ENCODE measurements at regions not wholly inside any gene's neighbourhood (a gene's known extent, or its start where the extent isn't known, plus 50 kb on each side); places are given as distances from the start of the nearest gene placed in this dataset.

GRCh38 chr11:104813532-104813931 lies 84.7 kb downstream of the CASP12 start:
- no peaks in the 10 kb centered on the region for H3K27me3 Mint-ChIP-seq (ENCODE audit: low read depth in 3 of 3)
- H3K4me1 Mint-ChIP-seq = no peaks in the 10 kb centered on the region
- 100% methylated on average over 1 of the region's 2 CpGs for WGBS (ENCODE audit: insufficient coverage)
- Histone ChIP-seq H3K27ac (ENCODE audit: low read depth in 1 of 2, low read length in 2 of 2) (no peak overlapping the region), H3K4me2 (replicated peaks; ENCODE audit: extremely low read depth, low read length, poor library complexity, severe bottlenecking) (no peak overlapping the region), H3K79me2 (ENCODE audit: insufficient read depth, low read length) (no peaks in the 10 kb centered on the region), H3K4me1 (ENCODE audit: control insufficient read depth in 1 of 2, insufficient read depth in 2 of 2, low read length in 2 of 2) (no peaks in the 10 kb centered on the region), H3K36me3 (replicated peaks in 1 of 2; ENCODE audit: control insufficient read depth in 1 of 2, insufficient read depth in 2 of 2, low read length in 2 of 2) (no peaks in the 10 kb centered on the region), H3K4me3 (replicated peaks in 1 of 3; ENCODE audit: low read depth in 2 of 3, low read length in 3 of 3) (no peak overlapping the region), H3K9ac (ENCODE audit: insufficient read depth, low read length, poor library complexity, severe bottlenecking) (no peak overlapping the region), H4K20me1 (ENCODE audit: insufficient read depth, low read length) (no peaks in the 10 kb centered on the region), H2AFZ (ENCODE audit: insufficient read depth, low read depth, low read length, poor library complexity, severe bottlenecking) (no peak overlapping the region), H3K27me3 (ENCODE audit: control insufficient read depth in 2 of 2, insufficient read depth in 2 of 2, low read length in 2 of 2) (no peaks in the 10 kb centered on the region), H3K9me3 (replicated peaks in 1 of 2; ENCODE audit: control insufficient read depth in 1 of 2, insufficient read depth in 1 of 2, low read length in 2 of 2) (no peaks in the 10 kb centered on the region)
- no peak overlapping the region for H3K4me3 Mint-ChIP-seq
- no peak for TF ChIP-seq CTCF (IDR thresholded peaks at IDR 0.05)
- DNase-seq = no peak
- peak overlapping the region in 1 of 7 donors; percentile 10 for H3K27ac Mint-ChIP-seq
- no peaks in the 10 kb centered on the region for H3K36me3 Mint-ChIP-seq
- H3K9me3 Mint-ChIP-seq = peaks cover 0 to 7% (median 1%) of the 10 kb centered on the region in 7 donors
- intact Hi-C loops (cut with micrococcal nuclease) = no loop called here

GRCh38 chr11:104812103-104812788 lies 86.0 kb downstream of the CASP12 start:
- no peak overlapping the region for H3K27ac Mint-ChIP-seq
- no peaks in the 10 kb centered on the region for H3K36me3 Mint-ChIP-seq
- no peaks in the 10 kb centered on the region for H3K27me3 ChIP-seq (ENCODE audit: control insufficient read depth in 2 of 2, insufficient read depth in 2 of 2, low read length in 2 of 2)
- H3K9me3 ChIP-seq (replicated peaks in 1 of 2; ENCODE audit: control insufficient read depth in 1 of 2, insufficient read depth in 1 of 2, low read length in 2 of 2) = no peaks in the 10 kb centered on the region
- no peaks in the 10 kb centered on the region for H3K36me3 ChIP-seq (replicated peaks in 1 of 2; ENCODE audit: control insufficient read depth in 1 of 2, insufficient read depth in 2 of 2, low read length in 2 of 2)
- peaks cover 0 to 7% (median 2%) of the 10 kb centered on the region in 7 donors for H3K9me3 Mint-ChIP-seq
- no peaks in the 10 kb centered on the region for H3K4me1 Mint-ChIP-seq
- H3K79me2 ChIP-seq (ENCODE audit: insufficient read depth, low read length) = no peaks in the 10 kb centered on the region
- no peak overlapping the region for H3K4me3 Mint-ChIP-seq
- no peak for DNase-seq
- no peak overlapping the region for H2AFZ ChIP-seq (ENCODE audit: insufficient read depth, low read depth, low read length, poor library complexity, severe bottlenecking)
- TF ChIP-seq CTCF (IDR thresholded peaks at IDR 0.05) = no peak
- intact Hi-C loops (cut with micrococcal nuclease) = no loop called here
- no peak overlapping the region for H3K27ac ChIP-seq (ENCODE audit: low read depth in 1 of 2, low read length in 2 of 2)
- no peak overlapping the region for H3K4me3 ChIP-seq (replicated peaks in 1 of 3; ENCODE audit: low read depth in 2 of 3, low read length in 3 of 3)
- 100% methylated on average over 4 of the region's 8 CpGs for WGBS (ENCODE audit: insufficient coverage)
- no peaks in the 10 kb centered on the region for H4K20me1 ChIP-seq (ENCODE audit: insufficient read depth, low read length)
- no peaks in the 10 kb centered on the region for H3K4me1 ChIP-seq (ENCODE audit: control insufficient read depth in 1 of 2, insufficient read depth in 2 of 2, low read length in 2 of 2)
- no peak overlapping the region for H3K9ac ChIP-seq (ENCODE audit: insufficient read depth, low read length, poor library complexity, severe bottlenecking)
- no peak overlapping the region for H3K4me2 ChIP-seq (replicated peaks; ENCODE audit: extremely low read depth, low read length, poor library complexity, severe bottlenecking)
- H3K27me3 Mint-ChIP-seq (ENCODE audit: low read depth in 3 of 3) = no peaks in the 10 kb centered on the region

Data from CD14-positive monocyte (primary cell).